Kidney epithelial cell (primary cell): ENCODE measurements at regions not wholly inside any gene's neighbourhood (a gene's known extent, or its start where the extent isn't known, plus 50 kb on each side); places are given as distances from the start of the nearest gene placed in this dataset.
"Not testable (repeated sequence)": the region's sequence is repeated elsewhere in the genome, so short reads cannot be mapped to it uniquely, and the experiment has no call there.

Experiments
- DNase-seq: peaks from one replicate; pipeline ENCODE4 v3.0.0-alpha.2; 2010; ENCODE audit warnings: low read depth
- H3K27me3 ChIP-seq: 2 replicates; pipeline ENCODE4 v1.6.0; 2011; ENCODE audit warnings: low read length; ENCODE audit not compliant: control insufficient read depth, insufficient read depth
- H3K36me3 ChIP-seq: 2 replicates; pipeline ENCODE4 v1.5.1; 2011; ENCODE audit warnings: low read length; ENCODE audit not compliant: control insufficient read depth, insufficient read depth
- H3K4me3 ChIP-seq: 2 replicates; pipeline ENCODE4 v1.5.1; 2011; ENCODE audit warnings: low read depth, mild to moderate bottlenecking, control low read depth, low read length
- TF ChIP-seq, protein P1 (sequence below): IDR thresholded peaks from 2 replicates; pipeline ENCODE4 v1.5.1; 2011; ENCODE audit warnings: mild to moderate bottlenecking, moderate library complexity, low read length, control low read depth, inconsistent platforms; ENCODE audit not compliant: insufficient read depth, poor library complexity, severe bottlenecking

DNA sequence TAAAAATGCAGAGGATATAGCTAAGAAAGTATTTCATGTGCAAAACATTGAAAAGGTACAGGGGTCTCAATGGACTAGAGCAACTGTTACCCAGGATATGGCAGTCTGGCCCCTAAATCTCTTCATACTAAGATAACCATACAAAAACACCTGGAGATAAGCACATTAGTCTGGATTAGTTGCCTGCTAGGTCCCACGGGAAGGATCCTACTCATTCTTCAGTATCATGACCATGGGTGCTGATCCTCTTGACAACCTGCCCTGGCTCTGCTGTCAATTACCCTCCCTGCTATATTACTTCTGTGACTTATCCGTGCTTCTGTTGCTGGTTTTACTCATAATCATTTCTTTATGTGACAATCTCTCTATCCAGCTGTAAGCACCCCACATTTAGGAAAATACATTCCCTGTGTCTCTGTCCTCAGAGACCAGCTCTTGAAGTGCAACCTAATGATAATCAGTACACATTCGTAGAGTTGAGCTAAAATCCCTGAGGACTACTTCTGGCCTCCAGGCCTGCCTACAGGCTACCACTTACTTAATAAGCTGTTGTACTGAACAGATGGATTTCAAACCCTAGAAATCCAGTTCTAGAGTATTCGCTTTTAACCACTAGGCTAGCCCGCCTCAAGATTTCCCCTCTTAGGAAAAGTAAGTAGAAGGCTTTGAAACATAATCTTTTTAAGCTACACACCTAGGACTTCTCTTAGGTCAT lies 190.5 kb upstream of the OR13F1 start:
- TF ChIP-seq, protein P1, sequence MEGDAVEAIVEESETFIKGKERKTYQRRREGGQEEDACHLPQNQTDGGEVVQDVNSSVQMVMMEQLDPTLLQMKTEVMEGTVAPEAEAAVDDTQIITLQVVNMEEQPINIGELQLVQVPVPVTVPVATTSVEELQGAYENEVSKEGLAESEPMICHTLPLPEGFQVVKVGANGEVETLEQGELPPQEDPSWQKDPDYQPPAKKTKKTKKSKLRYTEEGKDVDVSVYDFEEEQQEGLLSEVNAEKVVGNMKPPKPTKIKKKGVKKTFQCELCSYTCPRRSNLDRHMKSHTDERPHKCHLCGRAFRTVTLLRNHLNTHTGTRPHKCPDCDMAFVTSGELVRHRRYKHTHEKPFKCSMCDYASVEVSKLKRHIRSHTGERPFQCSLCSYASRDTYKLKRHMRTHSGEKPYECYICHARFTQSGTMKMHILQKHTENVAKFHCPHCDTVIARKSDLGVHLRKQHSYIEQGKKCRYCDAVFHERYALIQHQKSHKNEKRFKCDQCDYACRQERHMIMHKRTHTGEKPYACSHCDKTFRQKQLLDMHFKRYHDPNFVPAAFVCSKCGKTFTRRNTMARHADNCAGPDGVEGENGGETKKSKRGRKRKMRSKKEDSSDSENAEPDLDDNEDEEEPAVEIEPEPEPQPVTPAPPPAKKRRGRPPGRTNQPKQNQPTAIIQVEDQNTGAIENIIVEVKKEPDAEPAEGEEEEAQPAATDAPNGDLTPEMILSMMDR: no peak
- H3K36me3 ChIP-seq: no peaks in the 10 kb centered on the region
- H3K4me3 ChIP-seq: no peak overlapping the region

GRCh38 chr9:104316201-104317009 lies 187.7 kb upstream of the OR13F1 start:
- not testable (repeated sequence) for H3K36me3 ChIP-seq

More for the DNA sequence above, 190.5 kb upstream of the OR13F1 start:
- no peak for DNase-seq
- no peaks in the 10 kb centered on the region for H3K27me3 ChIP-seq

DNA sequence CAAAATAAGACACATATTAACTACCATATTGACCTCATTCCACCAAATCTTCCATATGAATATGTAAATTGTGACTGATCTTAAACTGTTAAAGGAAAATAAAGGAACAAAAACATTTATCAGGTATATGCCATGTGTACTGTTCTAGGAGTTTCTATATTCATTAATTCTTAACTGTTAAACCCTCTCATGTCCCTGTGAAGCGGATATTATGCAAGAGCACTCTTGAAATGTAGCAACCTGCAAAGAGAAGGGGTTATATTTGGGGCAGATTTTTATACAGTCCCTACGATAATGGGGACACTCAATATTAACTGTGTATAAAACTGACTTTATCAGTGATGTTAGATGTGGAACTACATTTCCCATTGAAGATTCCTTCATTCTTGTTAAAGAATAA lies 184.9 kb upstream of the OR13F1 start:
- Histone ChIP-seq H3K27me3 (no peaks in the 10 kb centered on the region), H3K36me3 (no peaks in the 10 kb centered on the region), H3K4me3 (no peak overlapping the region)
- TF ChIP-seq, protein P1: no peak
- no peak for DNase-seq

More at GRCh38 chr9:104316201-104317009, 187.7 kb upstream of the OR13F1 start:
- DNase-seq, H3K27me3 ChIP-seq, H3K4me3 ChIP-seq: not testable (repeated sequence)

DNA sequence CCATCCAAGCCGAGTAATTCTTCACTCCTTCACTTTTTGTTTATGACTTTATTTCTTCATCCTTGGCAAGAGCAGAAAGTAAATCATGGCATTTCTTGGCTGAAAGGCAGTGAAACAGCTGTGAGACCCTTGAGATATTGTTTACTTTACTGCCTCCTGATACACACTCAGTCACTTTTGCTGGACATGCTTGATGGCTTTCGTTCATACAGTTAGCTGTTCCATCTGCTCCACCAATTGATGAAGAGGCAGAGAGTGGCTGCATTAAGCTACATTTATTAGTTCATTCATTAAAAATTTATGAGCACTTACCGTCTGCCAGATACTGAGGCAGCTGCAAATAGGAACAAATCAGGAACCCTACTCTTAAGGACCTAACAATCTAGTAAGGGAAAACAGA lies 184.4 kb upstream of the OR13F1 start:
- Histone ChIP-seq H3K27me3 (no peaks in the 10 kb centered on the region), H3K36me3 (no peaks in the 10 kb centered on the region), H3K4me3 (no peak overlapping the region)
- TF ChIP-seq, protein P1: no peak
- DNase-seq: no peak

DNA sequence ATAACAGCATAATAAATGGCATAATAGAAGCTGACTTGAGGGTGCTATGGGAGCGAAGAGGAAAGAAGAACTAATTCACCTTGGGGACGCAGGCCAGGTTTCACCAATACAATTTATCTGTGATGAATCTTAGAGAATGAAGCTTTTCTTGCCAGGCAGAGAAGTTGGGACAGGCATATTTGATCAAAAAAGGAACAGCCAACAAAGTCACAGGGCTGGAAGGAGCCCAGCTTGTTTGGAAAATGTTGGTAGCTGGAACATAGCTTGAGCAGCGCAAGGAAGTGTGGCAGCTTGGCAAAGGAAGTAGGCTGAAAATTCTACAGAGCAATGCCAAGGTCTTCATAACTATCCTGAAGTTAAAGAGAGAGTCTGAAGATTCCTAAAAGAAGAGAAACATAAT lies 181.5 kb upstream of the OR13F1 start:
- Histone ChIP-seq H3K27me3 (no peaks in the 10 kb centered on the region), H3K4me3 (no peak overlapping the region), H3K36me3 (no peaks in the 10 kb centered on the region)
- no peak for DNase-seq
- TF ChIP-seq, protein P1: no peak

GRCh38 chr9:104323967-104324694 lies 179.9 kb upstream of the OR13F1 start:
- not testable (repeated sequence) for H3K27me3 ChIP-seq, H3K4me3 ChIP-seq, H3K36me3 ChIP-seq, DNase-seq
